ENCODE measurements at regions not wholly inside any gene's neighbourhood (a gene's known extent, or its start where the extent isn't known, plus 50 kb on each side); places are given as distances from the start of the nearest gene placed in this dataset.

GRCh38 chr3:127487196-127487595, 103.3 kb downstream of the TPRA1 start:
- H3K36me3 Mint-ChIP-seq (ENCODE audit: low read depth), result no peaks in the 10 kb centered on the region
- no peaks in the 10 kb centered on the region for H3K9me3 Mint-ChIP-seq
- no peak for TF ChIP-seq CTCF (conservative IDR thresholded peaks at IDR 0.05)
- WGBS, 2 experiments (ENCODE audit: insufficient coverage in 1 of 2, insufficient read length in 1 of 2), result 90 to 91% methylated on average over 5 to 7 of the region's 7 CpGs
- Histone ChIP-seq H3K27me3 (ENCODE audit: control insufficient read depth, insufficient read depth, low read length, poor library complexity, severe bottlenecking) (no peaks in the 10 kb centered on the region), H3K27ac (ENCODE audit: low read depth, low read length) (no peak overlapping the region), H3K4me1 (ENCODE audit: control insufficient read depth, insufficient read depth, low read length) (no peaks in the 10 kb centered on the region), H3K4me3 (ENCODE audit: low read length) (no peak overlapping the region), H3K9ac (ENCODE audit: extremely low read depth, low read length, poor library complexity, severe bottlenecking) (no peak overlapping the region), H3K9me3 (ENCODE audit: control insufficient read depth, low read length) (no peaks in the 10 kb centered on the region), H3K36me3 (ENCODE audit: control insufficient read depth, insufficient read depth, low read length) (no peaks in the 10 kb centered on the region)
- no peak overlapping the region for H3K4me3 Mint-ChIP-seq
- no peak overlapping the region for H3K27ac Mint-ChIP-seq
- H3K4me1 Mint-ChIP-seq, result no peaks in the 10 kb centered on the region
- H3K27me3 Mint-ChIP-seq (ENCODE audit: insufficient read depth), result no peaks in the 10 kb centered on the region
- DNase-seq, result peak; percentile 16

GRCh38 chr3:127486321-127486944, 104.1 kb downstream of the TPRA1 start:
- Mint-ChIP-seq H3K4me1 (no peaks in the 10 kb centered on the region), H3K4me3 (no peak overlapping the region), H3K27ac (no peak overlapping the region), H3K36me3 (ENCODE audit: low read depth) (no peaks in the 10 kb centered on the region), H3K27me3 (ENCODE audit: insufficient read depth) (no peaks in the 10 kb centered on the region), H3K9me3 (no peaks in the 10 kb centered on the region)
- no peaks in the 10 kb centered on the region for H3K36me3 ChIP-seq (ENCODE audit: control insufficient read depth, insufficient read depth, low read length)
- WGBS, 2 experiments (ENCODE audit: insufficient coverage in 1 of 2, insufficient read length in 1 of 2), result 90 to 96% methylated on average over 8 to 10 of the region's 10 CpGs
- H3K9me3 ChIP-seq (ENCODE audit: control insufficient read depth, low read length), result no peaks in the 10 kb centered on the region
- H3K9ac ChIP-seq (ENCODE audit: extremely low read depth, low read length, poor library complexity, severe bottlenecking), result no peak overlapping the region
- peak; percentile 13 for DNase-seq
- H3K4me3 ChIP-seq (ENCODE audit: low read length), result no peak overlapping the region
- H3K27me3 ChIP-seq (ENCODE audit: control insufficient read depth, insufficient read depth, low read length, poor library complexity, severe bottlenecking), result no peaks in the 10 kb centered on the region
- TF ChIP-seq CTCF (conservative IDR thresholded peaks at IDR 0.05), result no peak
- H3K4me1 ChIP-seq (ENCODE audit: control insufficient read depth, insufficient read depth, low read length), result no peaks in the 10 kb centered on the region
- H3K27ac ChIP-seq (ENCODE audit: low read depth, low read length), result no peak overlapping the region

GRCh38 chr3:127485396-127486170, 105.0 kb downstream of the TPRA1 start:
- Mint-ChIP-seq H3K27me3 (ENCODE audit: insufficient read depth) (no peaks in the 10 kb centered on the region), H3K4me1 (no peaks in the 10 kb centered on the region), H3K36me3 (ENCODE audit: low read depth) (no peaks in the 10 kb centered on the region), H3K27ac (no peak overlapping the region), H3K9me3 (no peaks in the 10 kb centered on the region), H3K4me3 (no peak overlapping the region)
- H3K4me3 ChIP-seq (ENCODE audit: low read length), result no peak overlapping the region
- DNase-seq, result peak; percentile 26
- H3K4me1 ChIP-seq (ENCODE audit: control insufficient read depth, insufficient read depth, low read length), result no peaks in the 10 kb centered on the region
- H3K27me3 ChIP-seq (ENCODE audit: control insufficient read depth, insufficient read depth, low read length, poor library complexity, severe bottlenecking), result no peaks in the 10 kb centered on the region
- 94 to 98% methylated on average over 3 to 8 of the region's 8 CpGs for WGBS, 2 experiments (ENCODE audit: insufficient coverage in 1 of 2, insufficient read length in 1 of 2)
- H3K36me3 ChIP-seq (ENCODE audit: control insufficient read depth, insufficient read depth, low read length), result no peaks in the 10 kb centered on the region
- no peak overlapping the region for H3K27ac ChIP-seq (ENCODE audit: low read depth, low read length)
- H3K9me3 ChIP-seq (ENCODE audit: control insufficient read depth, low read length), result no peaks in the 10 kb centered on the region
- TF ChIP-seq CTCF (conservative IDR thresholded peaks at IDR 0.05), result no peak
- no peak overlapping the region for H3K9ac ChIP-seq (ENCODE audit: extremely low read depth, low read length, poor library complexity, severe bottlenecking)
